OCI-M1 (cell line): ENCODE measurements at regions not wholly inside any gene's neighbourhood (a gene's known extent, or its start where the extent isn't known, plus 50 kb on each side); places are given as distances from the start of the nearest gene placed in this dataset.
"Not testable (repeated sequence)": the region's sequence is repeated elsewhere in the genome, so short reads cannot be mapped to it uniquely, and the experiment has no call there.

ENCODE experiments used
- DNase-seq: peaks from one replicate; lab custom pipeline; 2025; lab: John Stamatoyannopoulos, UW

GRCh38 chr6:113039005-113039404 is 691.9 kb downstream of the RFPL4B start:
- DNase-seq, result peak; percentile 77

- no peak for DNase-seq
These were observed 700.0 kb downstream of the RFPL4B start for GRCh38 chr6:113047148-113047547.

GRCh38 chr6:113047932-113048331 is 700.8 kb downstream of the RFPL4B start:
- DNase-seq, result no peak

- no peak for DNase-seq
These were observed 701.6 kb downstream of the RFPL4B start for GRCh38 chr6:113048741-113049140.

GRCh38 chr6:113049190-113049589 is 702.1 kb downstream of the RFPL4B start:
- no peak for DNase-seq

GRCh38 chr6:113050010-113050858 is 703.1 kb downstream of the RFPL4B start:
- no peak for DNase-seq

- no peak for DNase-seq
These were observed 703.8 kb downstream of the RFPL4B start for GRCh38 chr6:113050979-113051378.

GRCh38 chr6:113052506-113052905 is 705.4 kb downstream of the RFPL4B start:
- no peak for DNase-seq

- DNase-seq, result no peak
These were observed 707.9 kb downstream of the RFPL4B start for GRCh38 chr6:113055061-113055460.

GRCh38 chr6:113055998-113056397 is 708.9 kb downstream of the RFPL4B start:
- DNase-seq, result no peak

- no peak for DNase-seq
These were observed 710.5 kb downstream of the RFPL4B start for GRCh38 chr6:113057567-113058053.

- DNase-seq, result no peak
These were observed 713.5 kb downstream of the RFPL4B start for GRCh38 chr6:113060664-113061063.

GRCh38 chr6:113065611-113066010 is 718.5 kb downstream of the RFPL4B start:
- DNase-seq, result peak; percentile 63

- no peak for DNase-seq
These were observed 720.6 kb downstream of the RFPL4B start for GRCh38 chr6:113067612-113068275.

- no peak for DNase-seq
These were observed 721.4 kb downstream of the RFPL4B start for GRCh38 chr6:113068570-113068969.

- not testable (repeated sequence) for DNase-seq
These were observed 723.6 kb downstream of the RFPL4B start for GRCh38 chr6:113070681-113071080.

GRCh38 chr6:113073611-113074191 is 726.6 kb downstream of the RFPL4B start:
- DNase-seq, result no peak

- DNase-seq, result no peak
These were observed 729.0 kb downstream of the RFPL4B start for GRCh38 chr6:113076116-113076515.

GRCh38 chr6:113076816-113077215 is 729.7 kb downstream of the RFPL4B start:
- DNase-seq, result no peak

- no peak for DNase-seq
These were observed 730.7 kb downstream of the RFPL4B start for GRCh38 chr6:113077794-113078193.

- DNase-seq, result no peak
These were observed 731.7 kb downstream of the RFPL4B start for GRCh38 chr6:113078791-113079190.

GRCh38 chr6:113082745-113083144 is 735.6 kb downstream of the RFPL4B start:
- DNase-seq, result no peak

GRCh38 chr6:113083947-113084346 is 736.8 kb downstream of the RFPL4B start:
- DNase-seq, result no peak
